Lower leg skin (tissue), 4 donors: ENCODE measurements at regions not wholly inside any gene's neighbourhood (a gene's known extent, or its start where the extent isn't known, plus 50 kb on each side); places are given as distances from the start of the nearest gene placed in this dataset.

Experiments
- DNase-seq, 2 donors: peaks; one replicate each; pipeline ENCODE4 v3.0.0-alpha.2; 2019; ENCODE audit warnings: low spot score in 2 of 2
- H3K4me3 ChIP-seq: fragments of 200-600 bp; sonication (generic); 2 replicates; pipeline ENCODE4 v1.5.1; 2017; ENCODE audit warnings: mild to moderate bottlenecking, low read depth; ENCODE audit not compliant: poor library complexity, severe bottlenecking
- POLR2A ChIP-seq, 2 donors: fragments of 450-650 bp; IDR thresholded peaks; one replicate each; pipeline ENCODE4 v1.6.1; 2016 to 2017; ENCODE audit warnings: antibody characterized with exemption in 2 of 2, mild to moderate bottlenecking in 1 of 2, moderate library complexity in 1 of 2
- WGBS, 2 donors: methylation state at CpG; one replicate each; pipeline ENCODE4 v1.1.5; 2018; 5-methylcytosine and 5-hydroxymethylcytosine counted together
- intact Hi-C: fragments of 100-400 bp; cut with DNase I; formaldehyde crosslinking; loops from one replicate; pipeline ENCODE4 v1.15.0; 2023; ENCODE audit warnings: low total_unique reads
- TF ChIP-seq, protein P1 (sequence below), 3 donors: fragments of 450-650 bp; IDR thresholded peaks; one replicate each; pipeline ENCODE4 v1.5.1; 2016; ENCODE audit warnings: antibody characterized with exemption in 3 of 3, mild to moderate bottlenecking in 3 of 3, moderate library complexity in 2 of 3

DNA sequence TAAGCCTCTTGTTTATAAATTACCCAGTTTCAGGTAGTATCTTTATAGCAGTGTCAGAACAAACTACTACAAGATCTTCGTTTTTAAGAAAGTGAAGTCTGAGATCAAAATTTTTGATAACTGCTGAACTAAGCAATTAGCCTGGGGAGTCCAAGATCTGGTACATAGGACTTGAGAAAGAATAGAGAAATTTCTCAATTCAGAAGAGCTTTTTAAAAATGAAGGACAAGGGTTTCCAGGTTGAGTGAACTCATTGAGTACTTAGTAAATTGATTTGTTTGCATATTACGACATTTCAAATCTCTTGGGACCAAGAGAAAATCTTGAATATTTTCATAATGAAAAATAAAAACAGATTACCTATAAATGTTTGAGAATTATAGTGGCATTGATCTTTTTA lies 386.6 kb upstream of the THRB start:
- intact Hi-C loops, result no loop called here
- no peak overlapping the region for H3K4me3 ChIP-seq
- 74 to 79% methylated on average over 2 of the region's 2 CpGs for WGBS, 2 donors
- TF ChIP-seq, protein P1, sequence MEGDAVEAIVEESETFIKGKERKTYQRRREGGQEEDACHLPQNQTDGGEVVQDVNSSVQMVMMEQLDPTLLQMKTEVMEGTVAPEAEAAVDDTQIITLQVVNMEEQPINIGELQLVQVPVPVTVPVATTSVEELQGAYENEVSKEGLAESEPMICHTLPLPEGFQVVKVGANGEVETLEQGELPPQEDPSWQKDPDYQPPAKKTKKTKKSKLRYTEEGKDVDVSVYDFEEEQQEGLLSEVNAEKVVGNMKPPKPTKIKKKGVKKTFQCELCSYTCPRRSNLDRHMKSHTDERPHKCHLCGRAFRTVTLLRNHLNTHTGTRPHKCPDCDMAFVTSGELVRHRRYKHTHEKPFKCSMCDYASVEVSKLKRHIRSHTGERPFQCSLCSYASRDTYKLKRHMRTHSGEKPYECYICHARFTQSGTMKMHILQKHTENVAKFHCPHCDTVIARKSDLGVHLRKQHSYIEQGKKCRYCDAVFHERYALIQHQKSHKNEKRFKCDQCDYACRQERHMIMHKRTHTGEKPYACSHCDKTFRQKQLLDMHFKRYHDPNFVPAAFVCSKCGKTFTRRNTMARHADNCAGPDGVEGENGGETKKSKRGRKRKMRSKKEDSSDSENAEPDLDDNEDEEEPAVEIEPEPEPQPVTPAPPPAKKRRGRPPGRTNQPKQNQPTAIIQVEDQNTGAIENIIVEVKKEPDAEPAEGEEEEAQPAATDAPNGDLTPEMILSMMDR (IDR thresholded peaks at IDR 0.05), result no peak
- no peak for TF ChIP-seq POLR2A (IDR thresholded peaks at IDR 0.05)
- DNase-seq, result no peak

DNA sequence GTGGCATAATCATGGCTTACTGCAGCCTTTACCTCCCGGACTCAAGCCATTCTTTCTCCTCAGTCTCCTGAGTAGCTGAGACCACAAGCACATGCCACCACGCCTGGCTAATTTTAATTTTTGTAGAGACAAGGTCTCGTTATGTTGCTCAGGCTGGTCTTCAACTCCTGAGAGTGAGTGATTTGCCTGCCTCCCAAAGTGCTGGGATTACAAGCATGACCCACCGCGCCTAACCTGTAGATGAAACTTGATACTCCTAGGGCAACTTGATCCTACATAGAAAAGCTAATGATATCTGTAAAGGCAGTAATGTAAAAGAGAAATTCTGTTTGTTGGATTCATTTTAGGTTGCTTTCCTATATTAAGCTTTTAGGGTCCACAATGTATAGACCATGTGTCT lies 391.9 kb upstream of the THRB start:
- intact Hi-C loops, result no loop called here
- no peak overlapping the region for H3K4me3 ChIP-seq
- WGBS, 2 donors, result 81 to 85% methylated on average over 5 of the region's 5 CpGs
- TF ChIP-seq, protein P1 (IDR thresholded peaks at IDR 0.05), result no peak
- no peak for TF ChIP-seq POLR2A (IDR thresholded peaks at IDR 0.05)
- no peak for DNase-seq

DNA sequence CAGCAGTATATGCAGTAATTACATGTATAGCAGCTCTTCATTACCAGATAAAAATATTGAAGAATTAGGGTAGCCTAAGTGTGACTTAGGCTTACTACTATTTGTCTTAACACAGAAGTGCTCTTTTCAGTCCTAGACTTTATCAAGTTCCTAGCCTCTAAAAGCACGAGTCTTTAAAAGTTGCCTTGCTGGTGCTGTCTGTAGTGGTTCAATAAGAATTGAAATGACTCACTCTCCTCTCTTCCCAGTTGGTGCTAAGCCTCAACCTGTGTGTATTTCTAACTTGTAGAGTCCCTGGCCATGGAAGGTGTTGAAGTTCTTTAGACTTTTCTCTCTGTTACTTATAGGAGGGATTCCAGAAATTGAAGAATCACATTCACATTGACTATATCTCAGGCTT lies 395.4 kb upstream of the THRB start:
- no peak overlapping the region for H3K4me3 ChIP-seq
- intact Hi-C loops, result no loop called here
- no peak for DNase-seq
- TF ChIP-seq, protein P1 (IDR thresholded peaks at IDR 0.05), result no peak
- no peak for TF ChIP-seq POLR2A (IDR thresholded peaks at IDR 0.05)
- 58 to 65% methylated on average over 1 of the region's 1 CpG for WGBS, 2 donors

DNA sequence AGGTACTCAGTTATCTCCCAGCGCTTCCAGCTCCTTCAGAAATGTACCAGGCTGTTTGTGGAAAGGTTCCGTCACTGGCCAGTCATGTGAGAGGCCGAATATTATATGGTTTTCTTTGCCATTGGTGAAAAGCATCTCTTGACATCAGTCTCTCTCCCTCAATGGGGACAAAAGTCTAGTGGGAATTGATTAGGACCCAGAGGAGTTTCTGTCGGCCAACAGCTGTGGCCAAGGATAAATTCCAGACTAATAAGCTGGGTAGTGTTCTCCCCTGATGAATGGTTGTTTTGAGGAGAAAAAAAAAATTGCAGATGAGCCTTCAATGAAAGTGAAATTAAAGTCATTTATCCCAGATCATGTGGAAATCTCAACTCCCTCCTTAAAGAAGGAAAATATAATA lies 404.7 kb upstream of the THRB start:
- intact Hi-C loops, result no loop called here
- H3K4me3 ChIP-seq, result no peak overlapping the region
- 77 to 80% methylated on average over 4 of the region's 4 CpGs for WGBS, 2 donors
- no peak for TF ChIP-seq POLR2A (IDR thresholded peaks at IDR 0.05)
- TF ChIP-seq, protein P1 (IDR thresholded peaks at IDR 0.05), result no peak
- DNase-seq, result no peak

DNA sequence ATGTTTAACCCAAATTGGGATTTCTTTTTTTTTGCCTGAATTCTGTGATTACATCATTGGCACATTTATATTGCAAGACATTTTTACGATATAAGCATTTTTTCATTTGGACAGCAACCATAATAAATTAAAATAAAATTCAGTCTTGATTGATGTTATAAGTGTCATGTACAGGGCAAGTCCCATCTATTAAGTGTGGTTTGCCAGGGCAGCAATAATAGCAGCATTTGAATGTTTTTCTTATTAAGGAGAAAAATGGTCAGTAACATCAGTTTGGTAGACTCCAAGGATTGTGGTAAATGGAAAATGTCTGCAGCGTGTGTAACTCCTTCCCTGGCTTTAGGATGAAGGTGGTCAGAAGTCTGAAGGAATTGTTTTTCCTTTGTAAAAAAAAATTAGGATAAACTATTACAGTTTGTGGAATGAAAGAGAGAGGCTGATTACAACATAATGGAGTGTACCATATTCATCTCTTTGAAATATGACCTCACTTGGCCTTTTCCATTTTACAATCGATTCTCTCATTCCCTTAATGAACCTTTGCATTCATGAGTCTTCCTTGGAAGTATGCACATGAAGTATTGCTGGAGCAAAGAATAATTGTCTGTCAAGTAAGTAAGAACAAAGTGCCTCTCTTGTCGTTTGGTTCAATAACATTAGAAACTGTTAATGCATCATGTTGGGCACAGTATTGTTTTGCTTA lies 405.4 kb upstream of the THRB start:
- intact Hi-C loops, result no loop called here
- 54 to 56% methylated on average over 4 of the region's 4 CpGs for WGBS, 2 donors
- no peak for DNase-seq
- TF ChIP-seq, protein P1 (IDR thresholded peaks at IDR 0.05), result no peak
- TF ChIP-seq POLR2A (IDR thresholded peaks at IDR 0.05), result no peak
- no peak overlapping the region for H3K4me3 ChIP-seq

DNA sequence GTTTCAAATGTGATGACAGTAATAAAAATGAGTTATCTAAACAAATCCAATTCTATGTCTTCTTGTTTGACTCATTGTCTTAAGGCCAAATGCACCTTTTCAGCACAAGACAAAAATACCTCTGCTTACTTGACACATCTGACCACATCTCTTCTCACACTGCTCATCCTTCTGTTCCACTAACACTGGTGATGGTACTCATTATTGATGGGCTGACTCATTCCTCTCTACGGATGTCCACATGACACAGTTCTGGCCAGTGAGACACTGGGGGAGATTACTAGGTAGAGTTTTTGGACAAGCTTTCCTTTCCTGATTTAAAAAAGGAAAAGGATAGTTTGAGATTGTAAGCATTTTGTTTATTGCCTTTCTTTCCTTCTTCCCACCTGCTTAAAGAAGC lies 410.6 kb upstream of the THRB start:
- 94 to 97% methylated on average over 1 of the region's 1 CpG for WGBS, 2 donors
- intact Hi-C loops, result no loop called here
- DNase-seq, result no peak
- no peak for TF ChIP-seq POLR2A (IDR thresholded peaks at IDR 0.05)
- TF ChIP-seq, protein P1 (IDR thresholded peaks at IDR 0.05), result no peak
- no peak overlapping the region for H3K4me3 ChIP-seq
